GM12864 (cell line): ENCODE measurements at regions not wholly inside any gene's neighbourhood (a gene's known extent, or its start where the extent isn't known, plus 50 kb on each side); places are given as distances from the start of the nearest gene placed in this dataset.
"Not testable (repeated sequence)": the region's sequence is repeated elsewhere in the genome, so short reads cannot be mapped to it uniquely, and the experiment has no call there.

Source experiments
- DNase-seq: peaks from one replicate; pipeline ENCODE4 v3.0.0-alpha.2; 2011; ENCODE audit warnings: low read depth
- H3K4me3 ChIP-seq: 2 replicates; pipeline ENCODE4 v1.5.1; 2011; ENCODE audit warnings: mild to moderate bottlenecking, low read depth, low read length, control low read depth
- TF ChIP-seq, protein P1 (sequence below): IDR thresholded peaks from 2 replicates; pipeline ENCODE4 v1.5.1; 2011; ENCODE audit warnings: low read depth, mild to moderate bottlenecking, moderate library complexity, low read length, control low read depth, inconsistent platforms; ENCODE audit errors: missing control alignments

GRCh38 chr3:72273615-72274014, 488.7 kb upstream of the PROK2 start:
- DNase-seq = no peak
- no peak overlapping the region for H3K4me3 ChIP-seq
- TF ChIP-seq, protein P1, sequence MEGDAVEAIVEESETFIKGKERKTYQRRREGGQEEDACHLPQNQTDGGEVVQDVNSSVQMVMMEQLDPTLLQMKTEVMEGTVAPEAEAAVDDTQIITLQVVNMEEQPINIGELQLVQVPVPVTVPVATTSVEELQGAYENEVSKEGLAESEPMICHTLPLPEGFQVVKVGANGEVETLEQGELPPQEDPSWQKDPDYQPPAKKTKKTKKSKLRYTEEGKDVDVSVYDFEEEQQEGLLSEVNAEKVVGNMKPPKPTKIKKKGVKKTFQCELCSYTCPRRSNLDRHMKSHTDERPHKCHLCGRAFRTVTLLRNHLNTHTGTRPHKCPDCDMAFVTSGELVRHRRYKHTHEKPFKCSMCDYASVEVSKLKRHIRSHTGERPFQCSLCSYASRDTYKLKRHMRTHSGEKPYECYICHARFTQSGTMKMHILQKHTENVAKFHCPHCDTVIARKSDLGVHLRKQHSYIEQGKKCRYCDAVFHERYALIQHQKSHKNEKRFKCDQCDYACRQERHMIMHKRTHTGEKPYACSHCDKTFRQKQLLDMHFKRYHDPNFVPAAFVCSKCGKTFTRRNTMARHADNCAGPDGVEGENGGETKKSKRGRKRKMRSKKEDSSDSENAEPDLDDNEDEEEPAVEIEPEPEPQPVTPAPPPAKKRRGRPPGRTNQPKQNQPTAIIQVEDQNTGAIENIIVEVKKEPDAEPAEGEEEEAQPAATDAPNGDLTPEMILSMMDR = no peak

DNA sequence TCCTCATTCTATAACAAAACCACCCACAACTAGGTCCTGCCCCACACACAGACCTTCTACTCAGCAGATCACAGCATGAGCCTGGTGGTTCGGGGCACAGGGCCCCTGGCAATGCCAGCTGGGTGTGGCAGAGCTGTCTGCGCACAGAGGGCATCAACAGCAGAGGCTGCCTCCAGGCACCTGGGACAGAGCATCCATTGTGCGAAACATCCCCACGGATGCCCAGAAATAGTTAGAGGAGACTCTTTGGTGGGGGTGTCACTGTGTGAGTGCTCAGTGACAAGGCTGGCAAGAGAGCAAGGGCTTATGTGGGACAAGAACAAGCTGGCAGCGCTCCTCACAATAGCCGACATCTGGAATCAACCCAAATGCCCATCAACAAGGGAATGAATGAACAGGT, 487.4 kb upstream of the PROK2 start:
- no peak overlapping the region for H3K4me3 ChIP-seq
- DNase-seq = no peak
- TF ChIP-seq, protein P1 = no peak

GRCh38 chr3:72271923-72272322, 487.0 kb upstream of the PROK2 start:
- TF ChIP-seq, protein P1 = no peak

GRCh38 chr3:72271216-72271615, 486.3 kb upstream of the PROK2 start:
- no peak for DNase-seq
- TF ChIP-seq, protein P1 = no peak
- no peak overlapping the region for H3K4me3 ChIP-seq

More at GRCh38 chr3:72271923-72272322, 487.0 kb upstream of the PROK2 start:
- H3K4me3 ChIP-seq = no peak overlapping the region
- DNase-seq = no peak

DNA sequence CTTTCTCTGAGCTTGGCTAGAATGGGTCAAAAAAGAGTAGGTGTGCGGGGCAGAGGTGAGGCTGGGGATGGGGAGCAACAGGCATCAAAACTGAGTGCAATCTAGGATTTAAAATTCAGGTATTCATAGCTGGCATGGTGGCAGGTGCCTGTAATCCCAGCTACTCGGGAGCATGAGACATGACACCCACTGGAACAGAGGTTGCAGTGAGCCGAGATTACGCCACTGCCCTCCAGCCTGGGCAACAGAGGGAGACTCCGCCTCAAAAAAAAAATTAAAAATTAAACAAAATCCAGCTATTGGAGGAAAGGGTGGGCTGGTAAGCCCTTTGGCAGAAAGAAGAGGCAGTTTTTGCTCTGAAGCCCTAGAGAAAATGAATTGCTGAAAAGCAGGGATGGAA, 485.8 kb upstream of the PROK2 start:
- no peak for DNase-seq
- no peak overlapping the region for H3K4me3 ChIP-seq
- TF ChIP-seq, protein P1 = no peak

DNA sequence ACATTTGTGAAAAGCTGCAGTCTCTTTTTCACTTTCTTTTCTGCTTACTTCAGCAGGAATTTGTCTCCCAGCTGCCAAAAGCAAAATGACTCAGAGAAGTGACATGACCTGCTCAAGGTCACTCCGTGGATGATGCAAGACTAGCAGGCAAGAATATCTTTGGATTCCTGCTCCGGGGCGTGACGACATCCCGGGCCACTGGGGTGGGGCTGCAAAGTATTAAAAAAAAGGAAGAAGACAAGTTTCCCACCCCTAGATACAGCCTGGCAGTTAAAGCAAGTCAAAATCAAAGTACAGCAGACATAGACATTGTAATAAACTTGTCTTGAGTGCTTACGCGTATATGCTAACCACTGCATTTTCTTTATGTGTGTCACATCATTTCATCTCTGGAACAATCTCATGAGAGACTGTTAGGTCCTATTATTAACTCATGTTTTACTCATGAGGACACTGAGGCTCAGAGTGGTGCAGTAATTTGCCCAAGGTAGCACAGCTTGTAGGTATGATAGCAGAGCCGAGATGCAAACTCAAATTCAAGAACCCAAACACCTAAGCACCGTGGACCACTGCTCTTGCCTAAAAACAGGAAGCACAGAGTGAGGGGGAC, 485.2 kb upstream of the PROK2 start:
- DNase-seq = no peak
- TF ChIP-seq, protein P1 = no peak
- no peak overlapping the region for H3K4me3 ChIP-seq

DNA sequence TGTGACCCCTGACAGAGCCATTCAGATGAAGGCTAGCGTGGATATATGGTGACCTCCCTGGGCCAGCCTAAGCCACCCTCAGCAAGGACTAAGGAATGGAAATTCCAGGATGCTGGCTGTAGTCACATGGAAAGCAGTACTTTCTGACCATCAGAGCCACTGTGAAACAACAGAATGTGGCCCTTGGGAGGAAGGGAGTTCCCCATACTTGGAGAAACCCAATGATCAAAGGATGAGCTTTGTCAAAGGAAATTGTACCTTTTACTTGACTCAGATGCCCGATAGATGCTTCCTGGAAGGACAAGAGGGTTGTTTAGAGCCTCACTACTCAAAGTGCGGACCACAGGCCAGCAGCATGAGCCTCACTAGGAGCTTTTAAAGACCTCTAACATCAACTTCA, 484.5 kb upstream of the PROK2 start:
- TF ChIP-seq, protein P1 = no peak
- no peak overlapping the region for H3K4me3 ChIP-seq
- DNase-seq = no peak

DNA sequence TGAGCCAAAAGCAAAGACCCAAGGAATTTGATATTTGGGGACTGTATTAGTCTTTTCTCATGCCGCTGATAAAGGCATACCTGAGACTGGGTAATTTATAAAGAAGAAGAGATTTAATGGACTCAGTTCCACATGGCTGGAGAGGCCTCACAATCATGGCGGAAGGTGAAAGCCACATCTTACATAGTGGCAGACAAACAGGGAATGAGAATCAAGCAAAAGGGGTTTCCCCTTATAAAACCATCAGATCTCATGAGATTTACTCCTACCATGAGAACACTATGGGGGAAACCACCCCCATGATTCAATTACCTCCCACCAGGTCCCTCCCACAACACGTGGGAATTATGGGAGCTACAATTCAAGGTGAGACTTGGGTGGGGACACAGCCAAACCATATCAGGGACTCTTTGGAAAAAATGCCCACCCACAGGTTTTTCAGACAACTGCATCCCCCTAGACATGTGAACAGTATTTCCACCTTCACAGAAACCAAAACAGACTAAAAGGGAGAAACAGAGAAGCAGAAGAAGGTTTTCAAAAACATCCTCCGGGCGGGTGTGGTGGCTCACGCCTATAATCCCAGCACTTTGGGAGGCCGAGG, 482.1 kb upstream of the PROK2 start:
- not testable (repeated sequence) for H3K4me3 ChIP-seq, DNase-seq
